ENCODE measurements at regions not wholly inside any gene's neighbourhood (a gene's known extent, or its start where the extent isn't known, plus 50 kb on each side); places are given as distances from the start of the nearest gene placed in this dataset.
"Not testable (repeated sequence)": the region's sequence is repeated elsewhere in the genome, so short reads cannot be mapped to it uniquely, and the experiment has no call there.

GRCh38 chr10:51000164-51000563 is 74.1 kb upstream of the PRKG1 start:
- DNase-seq = no peak

DNA sequence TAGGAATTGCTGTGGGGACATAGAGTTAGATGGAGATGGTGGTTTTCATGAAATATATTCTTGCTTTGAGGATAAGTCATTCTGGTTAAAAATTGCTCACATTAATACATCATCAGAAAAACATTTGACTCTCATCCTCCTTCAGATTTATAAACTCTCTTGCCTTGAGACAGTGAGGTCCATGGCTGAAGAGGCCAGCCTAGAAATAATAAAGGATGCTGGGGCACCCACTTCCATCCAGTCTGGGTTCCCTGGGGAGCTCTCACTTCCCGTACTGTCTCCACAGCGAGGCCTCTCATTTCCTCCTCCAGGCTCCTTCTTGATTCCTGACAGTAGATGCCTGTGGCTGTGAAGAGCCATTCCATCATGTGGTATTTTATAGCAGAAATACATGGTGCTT is 73.3 kb upstream of the PRKG1 start:
- no peak for DNase-seq

DNA sequence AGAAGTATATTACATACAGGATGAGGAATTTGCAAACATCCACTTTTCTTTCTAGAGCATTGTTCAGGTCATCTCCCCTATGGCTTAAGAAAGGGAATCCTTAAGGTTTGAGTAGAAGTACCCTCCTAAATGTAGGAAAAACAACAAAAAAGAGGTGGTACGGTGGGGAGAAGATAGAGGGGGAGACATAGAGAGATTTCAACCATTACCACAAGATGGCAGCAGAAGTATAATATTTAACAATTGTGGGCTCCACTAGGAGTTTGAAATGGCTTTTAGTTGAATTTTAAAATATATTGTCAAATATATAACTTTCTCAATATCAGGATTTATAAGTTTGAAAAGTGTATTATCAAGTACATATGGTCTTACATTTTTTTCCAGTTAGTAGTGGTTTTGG is 72.7 kb upstream of the PRKG1 start:
- DNase-seq = peak; percentile 29 to 42 (median 34)

- DNase-seq = no peak
Measured at GRCh38 chr10:51002469-51002868, 71.8 kb upstream of the PRKG1 start.

GRCh38 chr10:51004776-51005175 is 69.5 kb upstream of the PRKG1 start:
- DNase-seq = no peak

DNA sequence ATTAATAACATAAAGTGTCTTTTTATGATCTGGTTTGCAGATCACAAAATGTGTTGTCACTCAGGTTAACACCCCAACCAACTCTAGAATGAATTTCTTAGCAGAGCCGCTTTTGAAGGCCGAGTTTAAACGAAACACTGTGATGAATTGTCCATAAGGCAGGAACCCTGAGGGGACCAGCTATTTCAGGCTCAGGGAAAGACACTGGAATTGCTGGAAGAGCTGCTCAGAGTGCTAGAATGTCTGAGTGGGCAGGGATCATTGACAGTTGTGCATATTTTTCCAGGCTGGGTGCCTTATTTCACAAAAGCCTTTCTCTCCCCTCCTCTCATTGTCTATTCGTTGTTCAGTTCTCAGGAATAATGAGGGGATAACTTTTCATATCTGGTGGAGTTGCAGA is 68.7 kb upstream of the PRKG1 start:
- no peak for DNase-seq

GRCh38 chr10:51006686-51007085 is 67.6 kb upstream of the PRKG1 start:
- DNase-seq = no peak

DNA sequence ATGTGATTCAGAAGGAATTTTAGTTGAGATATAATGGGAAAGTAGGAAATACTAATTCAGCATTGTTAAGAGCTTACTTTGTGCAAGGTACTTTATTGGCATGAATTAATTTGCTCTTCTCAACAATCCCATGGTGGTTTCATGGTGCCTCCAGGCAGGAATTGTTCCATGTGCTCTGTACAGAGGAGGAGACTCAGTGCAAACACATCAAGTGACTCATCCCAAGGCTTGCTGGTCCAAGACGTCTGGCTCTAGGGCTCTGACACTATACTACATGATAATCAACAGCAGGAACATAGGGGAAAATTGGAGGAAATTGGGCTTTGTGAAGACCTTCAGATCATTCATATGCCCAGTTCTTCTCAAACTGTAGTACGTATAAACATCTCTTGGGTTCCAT is 66.5 kb upstream of the PRKG1 start:
- no peak for DNase-seq

DNA sequence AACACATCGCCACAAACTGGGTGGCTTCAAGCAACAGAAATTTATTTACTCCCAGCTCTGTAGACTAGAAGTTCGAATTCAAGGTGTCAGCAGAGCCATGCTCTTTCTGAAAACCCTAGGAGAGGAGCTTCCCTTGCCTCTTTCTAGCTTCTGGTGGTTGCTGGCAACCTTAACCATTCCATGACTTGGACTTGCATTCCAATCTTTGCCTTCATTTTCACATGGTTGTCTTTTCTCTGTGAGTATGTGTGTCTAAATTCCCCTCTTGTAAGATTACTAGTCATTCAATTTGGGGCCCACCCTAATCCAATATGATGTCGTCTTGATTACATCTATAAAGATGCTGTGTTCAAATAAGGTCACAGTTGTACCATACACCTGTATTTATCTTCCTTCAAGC is 65.9 kb upstream of the PRKG1 start:
- no peak for DNase-seq

DNA sequence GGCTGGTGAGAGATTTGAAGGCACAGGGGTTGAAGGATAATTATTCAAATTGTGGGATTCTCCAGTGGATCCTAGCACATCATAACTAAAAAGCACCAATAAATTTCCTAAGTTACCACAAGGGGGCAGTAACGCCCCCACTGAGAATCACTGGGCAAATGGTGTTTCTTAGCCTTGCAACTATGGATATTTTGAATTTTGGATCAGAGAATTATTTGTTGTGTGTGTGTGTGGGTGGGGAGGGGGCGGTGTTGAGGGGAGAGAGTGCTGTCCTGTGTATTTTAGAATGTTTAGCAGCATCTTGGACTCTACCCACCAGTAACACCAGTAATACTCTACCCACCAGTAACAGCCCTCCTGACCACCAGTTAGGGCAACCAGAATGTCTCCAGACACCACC is 63.3 kb upstream of the PRKG1 start:
- peak; percentile 42 to 68 (median 60) for DNase-seq

DNA sequence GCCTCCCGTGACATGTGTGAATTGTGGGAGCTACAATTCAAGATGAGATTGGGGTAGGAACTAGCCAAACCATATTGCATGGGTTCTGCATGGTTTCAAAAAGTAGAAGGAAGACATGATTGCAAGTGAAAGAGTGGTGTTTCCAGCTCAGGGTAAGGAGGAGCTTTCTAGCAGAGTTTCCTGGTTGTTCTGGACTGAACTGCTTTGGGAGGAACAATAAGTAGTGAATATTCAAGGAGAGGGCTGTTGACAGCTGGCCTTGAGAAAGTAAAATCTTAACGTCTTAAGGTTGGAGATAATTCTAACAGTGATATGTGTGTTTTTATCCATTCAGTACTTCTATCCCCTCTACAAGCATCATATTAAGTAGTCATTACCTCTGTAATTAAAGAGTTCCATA is 62.2 kb upstream of the PRKG1 start:
- DNase-seq = no peak

GRCh38 chr10:51014680-51015389 is 59.5 kb upstream of the PRKG1 start:
- no peak for DNase-seq

GRCh38 chr10:51015390-51015754 is 58.9 kb upstream of the PRKG1 start:
- DNase-seq = not testable (repeated sequence)

DNA sequence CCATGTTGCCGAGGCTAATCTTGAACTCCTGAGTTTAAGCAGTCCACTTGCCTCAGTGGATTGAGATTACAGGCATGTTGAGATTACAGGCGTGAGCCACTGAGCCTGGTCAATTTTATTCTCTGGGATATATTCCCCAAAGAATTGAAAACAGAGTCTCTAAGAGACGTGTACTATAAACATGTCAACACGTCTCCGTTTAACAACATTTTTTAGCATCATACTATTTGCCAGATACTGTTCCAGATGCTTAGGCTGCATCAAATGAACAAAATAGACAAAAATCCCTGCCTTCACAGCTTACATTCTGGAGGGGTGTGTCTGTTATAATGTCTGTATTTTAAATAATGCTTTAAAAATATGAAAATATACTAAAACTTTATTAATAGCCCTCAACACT is 54.1 kb upstream of the PRKG1 start:
- DNase-seq = no peak

GRCh38 chr10:51022933-51023585 is 51.2 kb upstream of the PRKG1 start:
- no peak for DNase-seq

GRCh38 chr10:51023636-51024035 is 50.7 kb upstream of the PRKG1 start:
- DNase-seq = no peak
